HepG2 (cell line): ENCODE measurements at regions not wholly inside any gene's neighbourhood (a gene's known extent, or its start where the extent isn't known, plus 50 kb on each side); places are given as distances from the start of the nearest gene placed in this dataset.

Experiments used
- CTCF ChIP-seq: sonication (generic); formaldehyde crosslinking; IDR thresholded peaks from 2 replicates; pipeline ENCODE4 v1.5.0; 2020; ENCODE audit warnings: mild to moderate bottlenecking, missing genetic modification reagents, moderate library complexity
- DMAP1 ChIP-seq: IDR thresholded peaks from 2 replicates; pipeline ENCODE4 v1.6.1; 2016
- EP300 ChIP-seq, 3 experiments: sonication (generic) in 1 of 3; formaldehyde crosslinking in 1 of 3; IDR thresholded peaks; 2 replicates each; pipeline versions ENCODE4 v1.5.1 to v1.6.1; 2011 to 2020; ENCODE audit warnings: low read depth in 2 of 3, low read length in 2 of 3, borderline replicate concordance in 1 of 3, improper control_type of control experiment in 1 of 3, mild to moderate bottlenecking in 1 of 3, missing genetic modification reagents in 1 of 3, moderate library complexity in 1 of 3
- ETV6 ChIP-seq: sonication (generic); formaldehyde crosslinking; conservative IDR thresholded peaks from 2 replicates; pipeline ENCODE4 v1.4.0; 2020; ENCODE audit warnings: missing genetic modification reagents
- HOXD1 ChIP-seq: sonication (generic); formaldehyde crosslinking; IDR thresholded peaks from 2 replicates; pipeline ENCODE4 v1.5.0; 2020; ENCODE audit warnings: missing genetic modification reagents
- KDM4B ChIP-seq: sonication (generic); formaldehyde crosslinking; IDR thresholded peaks from 2 replicates; pipeline ENCODE4 v1.4.0; 2020; ENCODE audit warnings: missing genetic modification reagents
- MTF2 ChIP-seq: sonication (generic); formaldehyde crosslinking; IDR thresholded peaks from 2 replicates; pipeline ENCODE4 v1.5.0; 2020; ENCODE audit warnings: missing genetic modification reagents, borderline replicate concordance
- NFIC ChIP-seq: IDR thresholded peaks from 2 replicates; pipeline ENCODE4 v1.6.1; 2012; ENCODE audit warnings: mild to moderate bottlenecking, low read length, inconsistent platforms
- RAD21 ChIP-seq: fragments of 450-650 bp; formaldehyde crosslinking; IDR thresholded peaks from 2 replicates; pipeline ENCODE4 v1.5.0; 2020; ENCODE audit warnings: mild to moderate bottlenecking
- SMAD1 ChIP-seq: sonication (generic); formaldehyde crosslinking; IDR thresholded peaks from 2 replicates; pipeline ENCODE4 v1.4.0; 2020; ENCODE audit warnings: missing genetic modification reagents, low read depth, mild to moderate bottlenecking, borderline replicate concordance
- ZNF792 ChIP-seq: IDR thresholded peaks from 2 replicates; pipeline ENCODE4 v1.6.1; 2016

GRCh38 chrX:130507015-130507414 lies 105.2 kb downstream of the RBMX2 start:
- TF ChIP-seq ETV6 (CRISPR knock-in tag) (no peak), CTCF (CRISPR knock-in tag) (no peak), MTF2 (CRISPR knock-in tag) (no peak), KDM4B (CRISPR knock-in tag) (no peak), NFIC (no peak), DMAP1 (no peak), ZNF792 (CRISPR knock-in tag) (no peak), RAD21 (no peak), EP300 (IDR thresholded peaks at IDR 0.05; ENCODE audit: low read depth in 2 of 2, low read length in 2 of 2) (no peak), EP300 (CRISPR knock-in tag; IDR thresholded peaks at IDR 0.05; ENCODE audit: borderline replicate concordance) (no peak), HOXD1 (CRISPR knock-in tag) (no peak), SMAD1 (no peak)
